HG03066 (cell line): ENCODE measurements at regions not wholly inside any gene's neighbourhood (a gene's known extent, or its start where the extent isn't known, plus 50 kb on each side); places are given as distances from the start of the nearest gene placed in this dataset.
"Not testable (repeated sequence)": the region's sequence is repeated elsewhere in the genome, so short reads cannot be mapped to it uniquely, and the experiment has no call there.

Experiments used
- ATAC-seq: cut with Tn5 transposase; IDR thresholded peaks from one replicate; pipeline ENCODE4 v1.9.1; 2021; ENCODE audit warnings: low read depth; ENCODE audit not compliant: unreplicated experiment

- no peak for ATAC-seq
Measured at GRCh38 chr2:14750433-14750832, 117.9 kb downstream of the LRATD1 start.

- ATAC-seq: no peak
Measured at GRCh38 chr2:14751581-14751980, 119.1 kb downstream of the LRATD1 start.

GRCh38 chr2:14752295-14752694, 119.8 kb downstream of the LRATD1 start:
- ATAC-seq: no peak

GRCh38 chr2:14756122-14756541, 123.6 kb downstream of the LRATD1 start:
- ATAC-seq: no peak

DNA sequence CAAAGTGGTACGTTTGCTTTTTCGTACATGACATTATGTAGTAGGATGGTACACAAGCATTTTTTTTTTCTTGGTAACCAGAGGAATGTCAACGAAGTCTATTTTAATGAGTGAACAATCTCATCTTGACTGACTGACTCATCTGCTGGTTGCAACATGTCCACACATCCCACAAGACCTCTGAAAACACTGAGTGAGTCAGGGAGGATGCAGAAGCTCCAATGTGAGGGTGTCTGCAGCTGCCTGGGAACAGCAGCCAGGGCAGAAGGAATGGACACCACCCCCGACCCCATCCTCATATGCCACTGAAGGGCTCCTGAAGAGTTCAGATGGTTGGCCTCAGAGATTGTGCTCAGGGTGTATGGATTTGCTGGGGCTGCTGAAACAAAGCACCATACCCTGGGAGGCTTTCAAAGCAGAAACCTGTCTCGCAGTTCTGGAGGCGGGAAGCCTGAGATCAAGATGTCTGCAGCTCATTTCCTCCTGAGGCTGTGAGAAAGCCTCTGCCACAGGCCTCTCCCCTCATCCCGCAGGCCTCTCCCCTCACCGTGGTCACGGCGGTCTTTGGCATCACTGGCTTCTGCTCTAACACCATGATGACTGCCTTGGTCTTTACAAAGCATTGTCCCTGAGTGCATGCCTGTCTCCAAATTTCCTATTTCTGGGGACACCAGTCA, 124.6 kb downstream of the LRATD1 start:
- ATAC-seq: no peak

GRCh38 chr2:14759082-14759481, 126.6 kb downstream of the LRATD1 start:
- no peak for ATAC-seq

GRCh38 chr2:14760169-14760568, 127.7 kb downstream of the LRATD1 start:
- ATAC-seq: no peak

- ATAC-seq: no peak
Measured at GRCh38 chr2:14761118-14761517, 128.6 kb downstream of the LRATD1 start.

DNA sequence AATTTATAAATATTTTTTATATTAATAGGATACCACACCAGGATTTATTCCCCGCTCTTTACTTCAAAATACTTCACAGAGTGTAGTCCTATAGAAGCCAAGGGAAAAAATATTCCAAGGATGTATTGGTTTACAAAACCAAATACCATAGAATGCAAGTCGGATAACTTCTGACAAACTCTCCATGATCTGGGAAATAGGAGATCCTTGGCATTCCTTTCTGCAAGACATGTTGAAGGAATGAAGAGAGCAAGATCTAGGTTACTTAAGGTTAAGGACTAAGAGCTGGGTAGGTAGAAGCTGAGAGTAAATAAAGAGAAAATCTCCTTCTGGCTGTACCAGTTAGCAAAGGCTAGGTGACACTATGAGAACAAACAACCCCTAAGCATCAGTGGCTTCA, 141.2 kb downstream of the LRATD1 start:
- ATAC-seq: no peak

- ATAC-seq: no peak
Measured at GRCh38 chr2:14774436-14774968, 142.0 kb downstream of the LRATD1 start.

DNA sequence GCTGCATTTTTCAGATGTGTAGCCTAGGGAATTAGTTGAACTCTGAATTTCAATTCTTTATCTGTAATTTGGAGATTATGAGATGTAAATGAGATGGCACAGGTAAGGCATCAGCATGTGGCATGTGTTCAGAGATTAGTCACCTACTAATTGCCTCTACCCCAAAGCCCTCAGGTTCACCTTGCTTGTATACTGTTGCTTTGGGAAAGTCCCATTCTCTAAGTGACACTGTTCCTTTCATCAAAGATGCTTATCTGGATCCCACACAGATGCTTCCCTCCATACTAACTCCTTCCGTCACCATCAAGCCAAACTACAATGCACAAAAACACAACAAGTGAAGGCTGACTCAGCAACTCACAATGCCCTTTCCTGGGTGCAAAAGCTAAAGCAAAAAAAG, 143.7 kb downstream of the LRATD1 start:
- no peak for ATAC-seq

DNA sequence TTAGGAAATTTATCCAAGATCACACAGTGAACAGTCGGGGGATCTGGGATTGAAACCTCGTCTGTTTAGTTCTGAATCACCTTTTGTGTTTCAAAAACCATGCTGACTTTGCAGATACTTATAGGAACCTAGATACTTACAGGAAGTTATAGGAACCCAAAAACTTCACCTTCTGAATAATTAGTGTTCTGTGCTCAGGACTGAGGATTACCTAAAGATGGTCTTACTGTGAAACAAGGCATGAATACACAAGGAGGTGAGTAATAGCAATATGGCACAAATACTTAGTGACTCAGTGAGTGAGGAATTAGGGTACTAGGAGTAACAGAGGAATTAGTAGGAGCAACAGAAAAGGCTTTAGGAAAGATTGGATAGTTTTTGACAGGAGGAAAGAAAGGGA, 145.5 kb downstream of the LRATD1 start:
- no peak for ATAC-seq

- ATAC-seq: no peak
Measured at GRCh38 chr2:14779252-14779651, 146.7 kb downstream of the LRATD1 start.

- ATAC-seq: no peak
Measured at GRCh38 chr2:14781142-14781541, 148.6 kb downstream of the LRATD1 start.

DNA sequence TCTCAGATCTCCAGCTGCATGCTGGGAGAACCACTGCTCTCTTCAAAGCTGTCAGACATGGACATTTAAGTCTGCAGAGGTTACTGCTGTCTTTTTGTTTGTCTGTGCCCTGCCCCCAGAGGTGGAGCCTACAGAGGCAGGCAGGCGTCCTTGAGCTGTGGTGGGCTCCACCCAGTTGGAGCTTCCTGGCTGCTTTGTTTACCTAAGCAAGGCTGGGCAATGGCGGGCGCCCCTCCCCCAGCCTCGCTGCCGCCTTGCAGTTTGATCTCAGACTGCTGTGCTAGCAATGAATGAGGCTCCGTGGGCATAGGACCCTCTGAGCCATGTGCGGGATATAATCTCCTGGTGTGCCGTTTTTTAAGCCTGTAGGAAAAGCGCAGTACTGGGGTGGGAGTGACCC, 156.3 kb downstream of the LRATD1 start:
- ATAC-seq: not testable (repeated sequence)

- ATAC-seq: no peak
Measured at GRCh38 chr2:14790041-14790640, 157.6 kb downstream of the LRATD1 start.

DNA sequence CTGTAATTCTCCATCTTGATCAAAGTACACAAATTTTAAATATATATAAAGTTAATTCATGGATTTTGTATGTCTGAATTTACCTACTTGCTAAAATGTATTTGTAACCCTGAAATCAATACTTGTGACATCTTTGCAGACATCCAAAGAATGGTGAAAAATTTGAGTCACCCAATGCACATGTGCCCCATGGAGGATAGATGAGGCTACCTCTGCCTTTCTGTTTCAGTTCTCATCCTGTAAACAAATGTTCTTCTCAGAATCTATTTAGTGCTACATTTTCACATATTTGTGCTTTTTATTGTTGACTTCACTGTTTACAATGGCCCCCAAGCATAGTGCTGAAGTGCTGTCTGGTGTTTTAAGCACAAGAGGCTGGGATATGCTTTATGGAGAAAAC, 171.5 kb downstream of the LRATD1 start:
- no peak for ATAC-seq

GRCh38 chr2:14804902-14805301, 172.4 kb downstream of the LRATD1 start:
- ATAC-seq: no peak

GRCh38 chr2:14806613-14807012, 174.1 kb downstream of the LRATD1 start:
- no peak for ATAC-seq

- ATAC-seq: no peak
Measured at GRCh38 chr2:14815201-14815600, 182.7 kb downstream of the LRATD1 start.

GRCh38 chr2:14816069-14817060, 183.8 kb downstream of the LRATD1 start:
- ATAC-seq: no peak
